Neuronal stem cell (in vitro differentiated cells): ENCODE measurements at regions not wholly inside any gene's neighbourhood (a gene's known extent, or its start where the extent isn't known, plus 50 kb on each side); places are given as distances from the start of the nearest gene placed in this dataset.
A peak's percentile ranks its signal among the peaks of the same experiment; 100 is the strongest.
"Not testable (repeated sequence)": the region's sequence is repeated elsewhere in the genome, so short reads cannot be mapped to it uniquely, and the experiment has no call there.

Source experiments
- DNase-seq: peaks from one replicate; pipeline ENCODE4 v3.0.0-alpha.2; 2013; ENCODE audit warnings: low spot score
- H2AFZ ChIP-seq: one replicate; pipeline ENCODE4 v1.6.1; 2013; ENCODE audit warnings: mild to moderate bottlenecking, low read length, inconsistent platforms
- H2AK5ac ChIP-seq: 2 replicates; pipeline ENCODE4 v1.6.1; 2013; ENCODE audit warnings: low read depth, mild to moderate bottlenecking, inconsistent platforms, low read length, moderate library complexity, mixed read lengths
- H2BK120ac ChIP-seq: 2 replicates; pipeline ENCODE4 v1.6.1; 2013; ENCODE audit warnings: low read depth, mild to moderate bottlenecking, inconsistent platforms, low read length, moderate library complexity, mixed read lengths
- H2BK12ac ChIP-seq: one replicate; pipeline ENCODE4 v1.6.1; 2013; ENCODE audit warnings: low read length, inconsistent platforms
- H2BK15ac ChIP-seq: 2 replicates; pipeline ENCODE4 v1.6.1; 2013; ENCODE audit warnings: mild to moderate bottlenecking, low read length, inconsistent platforms, mixed read lengths
- H2BK5ac ChIP-seq: one replicate; pipeline ENCODE4 v1.6.1; 2013; ENCODE audit warnings: inconsistent platforms, mild to moderate bottlenecking, low read length, moderate library complexity
- H3K14ac ChIP-seq: one replicate; pipeline ENCODE4 v1.6.1; 2013; ENCODE audit warnings: low read length, inconsistent platforms
- H3K18ac ChIP-seq: 2 replicates; pipeline ENCODE4 v1.6.1; 2013; ENCODE audit warnings: low read length, inconsistent platforms
- H3K23ac ChIP-seq: 2 replicates; pipeline ENCODE4 v1.6.1; 2013; ENCODE audit warnings: low read depth, mild to moderate bottlenecking, mixed read lengths, low read length, inconsistent platforms; ENCODE audit not compliant: poor library complexity
- H3K27ac ChIP-seq: replicated peaks from 3 replicates; pipeline ENCODE4 v1.5.1; 2013; ENCODE audit warnings: low read length, inconsistent platforms
- H3K27me3 ChIP-seq, 3 experiments: 2 replicates each; pipeline ENCODE4 v1.6.1; 2013; ENCODE audit warnings: low read length in 3 of 3, mild to moderate bottlenecking in 2 of 3, inconsistent platforms in 1 of 3, low read depth in 1 of 3, mixed read lengths in 1 of 3, moderate library complexity in 1 of 3; ENCODE audit not compliant: control insufficient read depth in 3 of 3, insufficient read depth in 3 of 3
- H3K36me3 ChIP-seq, 2 donors: replicated peaks in 1 of 2; 2 replicates each; pipeline ENCODE4 v1.6.1; 2013; ENCODE audit warnings: low read length in 2 of 2; ENCODE audit not compliant: control insufficient read depth in 2 of 2, insufficient read depth in 2 of 2
- H3K4ac ChIP-seq: 2 replicates; pipeline ENCODE4 v1.6.1; 2013; ENCODE audit warnings: inconsistent platforms, mild to moderate bottlenecking, low read length, moderate library complexity
- H3K4me1 ChIP-seq, 2 donors: 1 replicate in 1 of 2; 2 replicates in 1 of 2; pipeline ENCODE4 v1.6.1; 2013; ENCODE audit warnings: low read length in 2 of 2, low read depth in 1 of 2; ENCODE audit not compliant: control insufficient read depth in 2 of 2, insufficient read depth in 1 of 2
- H3K4me2 ChIP-seq: one replicate; pipeline ENCODE4 v1.6.1; 2013; ENCODE audit warnings: mild to moderate bottlenecking, low read length, inconsistent platforms; ENCODE audit not compliant: insufficient read depth, poor library complexity, severe bottlenecking
- H3K4me3 ChIP-seq, 2 donors: 2 replicates each; pipeline ENCODE4 v1.5.1; 2013; ENCODE audit warnings: low read length in 2 of 2, mild to moderate bottlenecking in 2 of 2, inconsistent platforms in 1 of 2, moderate library complexity in 1 of 2
- H3K79me1 ChIP-seq: one replicate; pipeline ENCODE4 v1.6.1; 2013; ENCODE audit warnings: low read depth, mild to moderate bottlenecking, inconsistent platforms, low read length, moderate library complexity
- H3K9ac ChIP-seq: one replicate; pipeline ENCODE4 v1.6.1; 2013; ENCODE audit warnings: mild to moderate bottlenecking, low read depth, low read length, inconsistent platforms; ENCODE audit not compliant: poor library complexity
- H3K9me3 ChIP-seq, 2 donors: replicated peaks in 1 of 2; 2 replicates each; pipeline versions ENCODE3 to v1.6.1; 2013; ENCODE audit warnings: low read length in 2 of 2, mild to moderate bottlenecking in 2 of 2, inconsistent platforms in 1 of 2, low read depth in 1 of 2, mixed read lengths in 1 of 2, moderate library complexity in 1 of 2; ENCODE audit not compliant: control insufficient read depth in 2 of 2, insufficient read depth in 1 of 2
- H4K8ac ChIP-seq: one replicate; pipeline ENCODE4 v1.6.1; 2013; ENCODE audit warnings: low read depth, mild to moderate bottlenecking, inconsistent platforms, low read length, moderate library complexity
- H4K91ac ChIP-seq: one replicate; pipeline ENCODE4 v1.6.1; 2013; ENCODE audit warnings: low read length, low read depth, mild to moderate bottlenecking, inconsistent platforms; ENCODE audit not compliant: poor library complexity
- WGBS, 2 donors: extraction: QIAGEN DNeasy Blood & Tissue Kit; methylation state at CpG; one replicate each; pipeline ENCODE4 v1.1.7; 2013; ENCODE audit warnings: missing lambda C conversion rate in 2 of 2, mixed read lengths in 1 of 2; ENCODE audit not compliant: insufficient read length in 2 of 2, insufficient replicate concordance in 1 of 2; ENCODE audit errors: extremely low coverage in 2 of 2; 5-methylcytosine and 5-hydroxymethylcytosine counted together

DNA sequence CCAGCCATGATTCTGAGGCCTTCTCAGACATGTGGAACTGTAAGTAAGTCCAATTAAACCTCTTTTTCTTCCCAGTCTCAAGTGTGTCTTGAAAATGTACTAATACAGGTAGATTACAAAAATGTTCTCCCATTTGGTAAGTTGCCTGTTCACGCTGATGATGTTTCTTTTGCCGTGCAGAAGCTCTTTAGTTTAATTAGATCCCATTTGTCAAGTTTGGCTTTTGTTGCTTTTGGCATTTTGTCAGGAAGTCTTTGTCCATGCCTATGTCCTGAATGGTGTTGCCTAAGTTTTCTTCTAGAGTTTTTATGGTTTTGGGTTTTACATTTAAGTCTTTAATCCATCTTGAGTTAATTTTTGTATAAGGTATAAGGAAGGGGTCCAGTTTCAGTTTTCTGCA lies 712.5 kb upstream of the ZNF608 start:
- not testable (repeated sequence) for H3K4me3 ChIP-seq, H2AK5ac ChIP-seq, H3K36me3 ChIP-seq, H3K79me1 ChIP-seq, DNase-seq, H3K14ac ChIP-seq, H2BK120ac ChIP-seq, H4K91ac ChIP-seq, H3K23ac ChIP-seq, H3K9me3 ChIP-seq, H3K4me2 ChIP-seq, H2AFZ ChIP-seq, H3K27ac ChIP-seq, H3K9ac ChIP-seq, H3K18ac ChIP-seq, H4K8ac ChIP-seq, H3K27me3 ChIP-seq, H2BK5ac ChIP-seq, H3K4me1 ChIP-seq, H3K4ac ChIP-seq, H2BK15ac ChIP-seq, H2BK12ac ChIP-seq
- WGBS, 2 donors, result no CpG with 5 or more reads among the region's 2 CpGs

DNA sequence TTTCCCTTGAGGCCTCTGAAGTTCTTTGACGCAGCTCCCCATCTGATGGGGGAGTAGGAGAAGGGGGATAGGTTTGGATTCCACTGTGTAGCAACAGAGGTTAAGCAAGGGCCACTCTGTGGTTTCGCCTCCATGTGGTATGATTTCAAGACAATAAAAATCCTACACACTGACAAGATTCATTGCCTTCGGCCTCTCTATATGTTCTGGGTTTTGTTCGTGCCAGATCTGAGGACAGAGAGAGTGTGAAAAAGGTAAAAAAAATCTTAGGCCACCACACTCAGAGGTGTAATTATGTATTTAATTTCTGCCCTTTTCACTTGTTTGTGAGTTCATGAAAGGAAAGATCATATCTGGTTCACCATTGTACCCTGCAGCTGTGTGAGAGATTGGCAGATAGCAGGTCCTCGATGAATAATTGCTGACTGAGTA lies 715.2 kb upstream of the ZNF608 start:
- Histone ChIP-seq H3K9ac (no peak overlapping the region), H2AK5ac (no peak overlapping the region), H3K14ac (no peak overlapping the region), H3K4me3 (no peak overlapping the region), H2BK5ac (no peak overlapping the region), H3K4me1 (peaks cover 0 to 6% of the 10 kb centered on the region in 2 donors), H3K23ac (no peak overlapping the region), H3K36me3 (no peaks in the 10 kb centered on the region), H2AFZ (peak overlapping the region; percentile 62), H2BK12ac (no peak overlapping the region), H4K91ac (no peak overlapping the region), H2BK120ac (no peak overlapping the region), H3K9me3 (peaks cover 2 to 6% of the 10 kb centered on the region in 2 donors), H3K27me3 (no peaks in the 10 kb centered on the region), H3K79me1 (no peaks in the 10 kb centered on the region), H2BK15ac (no peak overlapping the region), H4K8ac (no peak overlapping the region), H3K4me2 (no peak overlapping the region), H3K27ac (no peak overlapping the region), H3K4ac (no peak overlapping the region), H3K18ac (no peak overlapping the region)
- no CpG with 5 or more reads among the region's 5 CpGs for WGBS, 2 donors
- no peak for DNase-seq

DNA sequence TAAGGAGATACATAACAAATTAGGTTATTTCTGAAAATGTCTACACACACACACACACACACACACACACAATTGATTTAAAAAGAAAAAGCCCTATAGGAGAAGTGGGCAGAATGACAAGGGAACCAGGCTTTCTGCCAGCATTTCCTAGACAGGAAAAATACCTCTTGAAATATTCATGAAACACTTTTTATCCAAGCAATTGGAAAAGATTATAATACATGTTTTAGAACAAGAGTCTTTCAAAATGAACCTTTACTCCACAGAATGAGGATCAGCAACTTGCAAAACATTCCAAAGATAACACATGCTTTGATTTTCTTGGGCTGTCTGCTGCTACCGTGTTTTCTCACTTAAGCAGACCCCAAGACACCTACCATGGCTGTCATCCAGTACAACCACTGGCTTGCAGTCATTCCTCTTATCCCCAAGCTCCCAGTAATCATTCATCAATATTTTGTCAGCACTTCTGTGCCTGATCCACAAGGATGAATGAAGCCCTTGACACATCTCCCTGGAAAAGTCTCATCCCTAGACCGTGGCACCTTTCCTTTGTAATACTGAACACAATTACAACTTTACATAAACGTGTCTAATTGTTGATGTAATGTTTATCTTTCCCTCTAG lies 717.1 kb upstream of the ZNF608 start:
- Histone ChIP-seq H3K27me3 (no peaks in the 10 kb centered on the region), H3K23ac (no peak overlapping the region), H3K4me3 (no peak overlapping the region), H3K9me3 (no peaks in the 10 kb centered on the region), H4K8ac (no peak overlapping the region), H3K14ac (no peak overlapping the region), H3K4me1 (peaks cover 0 to 6% of the 10 kb centered on the region in 2 donors), H2BK120ac (no peak overlapping the region), H4K91ac (no peak overlapping the region), H2BK5ac (no peak overlapping the region), H3K4me2 (no peak overlapping the region), H3K18ac (no peak overlapping the region), H2AK5ac (no peak overlapping the region), H3K36me3 (no peaks in the 10 kb centered on the region), H3K9ac (no peak overlapping the region), H2BK12ac (no peak overlapping the region), H3K27ac (no peak overlapping the region), H3K79me1 (no peaks in the 10 kb centered on the region), H2AFZ (no peak overlapping the region), H3K4ac (no peak overlapping the region), H2BK15ac (no peak overlapping the region)
- DNase-seq, result no peak
- WGBS, 2 donors, result no CpG with 5 or more reads among the region's 3 CpGs

DNA sequence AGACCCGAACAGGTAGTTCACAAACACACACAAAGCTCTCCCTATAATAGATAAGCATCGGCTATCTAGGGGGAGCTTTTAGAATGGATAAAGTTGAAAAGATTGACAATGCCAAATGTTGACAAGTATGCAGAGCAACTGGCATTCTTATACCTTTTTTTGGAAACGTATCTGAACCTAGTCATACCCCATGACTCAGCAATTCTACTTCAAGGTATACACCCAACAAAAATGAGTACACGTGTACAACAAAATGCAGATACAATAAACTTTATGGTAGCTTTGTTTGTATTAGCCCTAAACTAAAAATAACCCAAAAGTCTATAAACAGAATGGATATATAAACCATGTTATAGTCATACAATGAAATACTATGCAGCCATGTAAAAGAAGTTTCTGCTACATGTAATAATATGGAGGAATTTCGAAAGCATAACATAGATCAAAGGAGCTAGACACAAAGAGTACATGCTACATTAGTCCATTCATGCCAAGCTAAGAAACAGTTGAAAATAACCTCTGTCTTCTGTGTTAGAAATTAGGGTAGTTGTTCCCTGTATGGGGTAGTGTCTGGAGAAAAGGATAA lies 718.5 kb upstream of the ZNF608 start:
- no peaks in the 10 kb centered on the region for H3K27me3 ChIP-seq
- H3K4me2 ChIP-seq, result no peak overlapping the region
- H3K9ac ChIP-seq, result no peak overlapping the region
- no peak overlapping the region for H2AFZ ChIP-seq
- H3K79me1 ChIP-seq, result no peaks in the 10 kb centered on the region
- H2BK120ac ChIP-seq, result no peak overlapping the region
- no peak overlapping the region for H3K27ac ChIP-seq
- no peak overlapping the region for H2BK12ac ChIP-seq
- no peak overlapping the region for H3K14ac ChIP-seq
- no peak overlapping the region for H2BK15ac ChIP-seq
- H3K4ac ChIP-seq, result no peak overlapping the region
- no peaks in the 10 kb centered on the region for H3K9me3 ChIP-seq
- no peak overlapping the region for H4K8ac ChIP-seq
- peaks cover 0 to 6% of the 10 kb centered on the region in 2 donors for H3K4me1 ChIP-seq
- H2AK5ac ChIP-seq, result no peak overlapping the region
- no peak for DNase-seq
- no peak overlapping the region for H3K4me3 ChIP-seq
- H4K91ac ChIP-seq, result no peak overlapping the region
- WGBS, 2 donors, result no CpG with 5 or more reads among the region's 5 CpGs
- H3K23ac ChIP-seq, result no peak overlapping the region
- no peak overlapping the region for H2BK5ac ChIP-seq
- no peak overlapping the region for H3K18ac ChIP-seq
- no peaks in the 10 kb centered on the region for H3K36me3 ChIP-seq
